Fibroblast of lung (primary cell): ENCODE measurements at regions not wholly inside any gene's neighbourhood (a gene's known extent, or its start where the extent isn't known, plus 50 kb on each side); places are given as distances from the start of the nearest gene placed in this dataset.

Experiments
- DNase-seq, 2 donors: peaks; one replicate each; pipeline versions ENCODE4 v3.0.0 to v3.0.0-alpha.2; 2010; ENCODE audit warnings: low read depth in 2 of 2
- H2AFZ ChIP-seq: 2 replicates; pipeline ENCODE4 v1.5.1; 2012; ENCODE audit warnings: low read length, control low read depth, inconsistent platforms
- H3K27ac ChIP-seq: 2 replicates; pipeline ENCODE4 v1.5.1; 2011; ENCODE audit warnings: low read length, control low read depth; ENCODE audit not compliant: insufficient read depth
- H3K27me3 ChIP-seq: 2 replicates; pipeline ENCODE4 v1.5.1; 2011; ENCODE audit warnings: mild to moderate bottlenecking, low read length; ENCODE audit not compliant: control insufficient read depth, insufficient read depth
- H3K36me3 ChIP-seq: 2 replicates; pipeline ENCODE4 v1.5.1; 2011; ENCODE audit warnings: low read length; ENCODE audit not compliant: control insufficient read depth, insufficient read depth
- H3K4me1 ChIP-seq: 2 replicates; pipeline ENCODE4 v1.5.1; 2011; ENCODE audit warnings: low read length; ENCODE audit not compliant: control insufficient read depth, insufficient read depth; ENCODE audit errors: extremely low read depth
- H3K4me2 ChIP-seq: 2 replicates; pipeline ENCODE4 v1.5.1; 2011; ENCODE audit warnings: low read length, control low read depth; ENCODE audit not compliant: insufficient read depth; ENCODE audit errors: extremely low read depth
- H3K4me3 ChIP-seq, 4 experiments: fragments of 200-600 bp in 1 of 4; sonication (generic) in 1 of 4; replicated peaks in 1 of 4; 2 replicates each; pipeline ENCODE4 v1.5.1; 2011 to 2016; ENCODE audit warnings: low read length in 4 of 4, low read depth in 3 of 4, mild to moderate bottlenecking in 3 of 4, control low read depth in 2 of 4, inconsistent platforms in 1 of 4, mixed read lengths in 1 of 4; ENCODE audit not compliant: insufficient read depth in 1 of 4; ENCODE audit errors: control extremely low read depth in 1 of 4
- H3K79me2 ChIP-seq: 2 replicates; pipeline ENCODE4 v1.5.1; 2012; ENCODE audit warnings: mild to moderate bottlenecking, low read length, inconsistent platforms; ENCODE audit not compliant: control insufficient read depth, insufficient read depth
- H3K9ac ChIP-seq: 2 replicates; pipeline ENCODE4 v1.5.1; 2011; ENCODE audit warnings: mild to moderate bottlenecking, low read length, control low read depth; ENCODE audit not compliant: insufficient read depth
- H3K9me3 ChIP-seq: 2 replicates; pipeline ENCODE4 v1.5.1; 2012; ENCODE audit warnings: low read depth, low read length; ENCODE audit not compliant: control insufficient read depth, insufficient read depth
- H4K20me1 ChIP-seq: 2 replicates; pipeline ENCODE4 v1.5.1; 2011; ENCODE audit warnings: low read length; ENCODE audit not compliant: control insufficient read depth, insufficient read depth; ENCODE audit errors: extremely low read depth
- CTCF ChIP-seq, 2 donors: IDR thresholded peaks in 1 of 2; conservative IDR thresholded peaks in 1 of 2; 1 replicate in 1 of 2; 2 replicates in 1 of 2; pipeline ENCODE4 v1.5.1; 2011 to 2012; ENCODE audit warnings: low read length in 2 of 2, control low read depth in 1 of 2, inconsistent platforms in 1 of 2, low read depth in 1 of 2, mild to moderate bottlenecking in 1 of 2
- EZH2 ChIP-seq: IDR thresholded peaks from 2 replicates; pipeline ENCODE4 v1.5.1; 2012; ENCODE audit warnings: low read length, control low read depth, mild to moderate bottlenecking; ENCODE audit errors: missing control alignments

DNA sequence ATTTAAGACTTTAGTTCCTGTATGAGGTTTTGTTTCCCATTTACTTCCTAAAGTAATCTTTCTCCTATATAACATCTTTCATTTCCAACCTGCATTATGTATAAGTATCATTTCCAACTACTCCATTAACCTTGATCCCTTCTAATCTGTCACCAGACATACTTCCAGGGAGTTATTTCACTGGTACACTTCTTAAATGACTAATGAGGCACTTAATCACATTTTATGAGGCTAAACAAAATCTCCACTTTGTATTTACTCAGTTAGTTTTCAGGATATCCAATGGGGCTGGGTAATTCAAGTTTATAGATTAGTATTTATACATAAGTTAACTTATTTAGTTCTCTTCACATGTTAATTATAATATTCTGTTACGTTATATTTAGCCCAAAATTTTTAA, 634.7 kb downstream of the PCDH17 start:
- no peak overlapping the region for H3K4me3 ChIP-seq
- no peak overlapping the region for H3K27ac ChIP-seq
- no peaks in the 10 kb centered on the region for H3K4me1 ChIP-seq
- no peak for DNase-seq
- TF ChIP-seq EZH2: no peak
- TF ChIP-seq CTCF (conservative IDR thresholded peaks at IDR 0.05 in 1 of 2, IDR thresholded peaks at IDR 0.05 in 1 of 2; ENCODE audit: low read depth in 1 of 2, low read length in 2 of 2): no peak
- no peak overlapping the region for H2AFZ ChIP-seq
- no peaks in the 10 kb centered on the region for H3K27me3 ChIP-seq
- H4K20me1 ChIP-seq: no peaks in the 10 kb centered on the region
- H3K4me2 ChIP-seq: no peak overlapping the region
- H3K36me3 ChIP-seq: no peaks in the 10 kb centered on the region
- H3K9ac ChIP-seq: no peak overlapping the region
- no peaks in the 10 kb centered on the region for H3K79me2 ChIP-seq
- no peaks in the 10 kb centered on the region for H3K9me3 ChIP-seq

GRCh38 chr13:58298556-58299135, 667.1 kb downstream of the PCDH17 start:
- H3K27me3 ChIP-seq: no peaks in the 10 kb centered on the region
- TF ChIP-seq EZH2 (no peak), CTCF (conservative IDR thresholded peaks at IDR 0.05 in 1 of 2, IDR thresholded peaks at IDR 0.05 in 1 of 2; ENCODE audit: low read depth in 1 of 2, low read length in 2 of 2) (no peak)
- H3K9me3 ChIP-seq: no peaks in the 10 kb centered on the region
- no peaks in the 10 kb centered on the region for H4K20me1 ChIP-seq
- H3K9ac ChIP-seq: no peak overlapping the region
- no peaks in the 10 kb centered on the region for H3K4me1 ChIP-seq
- no peak overlapping the region for H3K4me3 ChIP-seq
- H3K27ac ChIP-seq: no peak overlapping the region
- DNase-seq: no peak
- no peak overlapping the region for H3K4me2 ChIP-seq
- H3K36me3 ChIP-seq: no peaks in the 10 kb centered on the region
- H3K79me2 ChIP-seq: no peaks in the 10 kb centered on the region
- H2AFZ ChIP-seq: no peak overlapping the region

DNA sequence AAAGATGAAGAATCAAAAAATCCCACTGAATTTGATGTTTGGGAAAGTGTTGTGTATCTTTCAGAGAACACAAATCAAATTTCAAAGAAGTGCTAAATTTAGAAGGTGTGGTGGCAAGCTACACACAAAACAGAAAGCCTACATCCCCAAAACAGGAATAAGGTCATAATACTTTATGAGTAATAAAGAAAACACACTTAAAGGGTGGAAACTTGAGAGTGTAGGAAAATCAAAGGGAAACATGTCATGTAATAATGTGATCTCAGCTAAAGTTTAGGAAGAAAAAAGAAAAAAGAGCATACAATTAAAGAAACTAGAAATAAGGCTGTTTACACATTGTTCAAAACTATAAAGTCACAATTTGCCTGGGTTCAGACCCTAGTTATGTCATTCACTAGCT, 668.7 kb downstream of the PCDH17 start:
- no peaks in the 10 kb centered on the region for H3K79me2 ChIP-seq
- no peak overlapping the region for H3K9ac ChIP-seq
- H3K27ac ChIP-seq: no peak overlapping the region
- no peak overlapping the region for H3K4me2 ChIP-seq
- no peaks in the 10 kb centered on the region for H3K27me3 ChIP-seq
- no peak overlapping the region for H3K4me3 ChIP-seq
- H2AFZ ChIP-seq: no peak overlapping the region
- no peaks in the 10 kb centered on the region for H3K4me1 ChIP-seq
- no peaks in the 10 kb centered on the region for H3K9me3 ChIP-seq
- no peaks in the 10 kb centered on the region for H4K20me1 ChIP-seq
- no peaks in the 10 kb centered on the region for H3K36me3 ChIP-seq
- DNase-seq: peak; percentile 6 to 42
- no peak for TF ChIP-seq EZH2
- no peak for TF ChIP-seq CTCF (conservative IDR thresholded peaks at IDR 0.05 in 1 of 2, IDR thresholded peaks at IDR 0.05 in 1 of 2; ENCODE audit: low read depth in 1 of 2, low read length in 2 of 2)
